NT2/D1 (cell line): ENCODE measurements at regions not wholly inside any gene's neighbourhood (a gene's known extent, or its start where the extent isn't known, plus 50 kb on each side); places are given as distances from the start of the nearest gene placed in this dataset.

Experiments
- SUZ12 ChIP-seq: IDR thresholded peaks from 2 replicates; pipeline ENCODE4 v1.6.1; 2011; ENCODE audit not compliant: insufficient read length, insufficient read depth; ENCODE audit errors: extremely low read depth
- YY1 ChIP-seq: IDR thresholded peaks from 2 replicates; pipeline ENCODE4 v1.6.1; 2011; ENCODE audit not compliant: insufficient read length, insufficient read depth
- ZNF274 ChIP-seq: IDR thresholded peaks from 2 replicates; pipeline ENCODE4 v1.6.1; 2011; ENCODE audit warnings: mild to moderate bottlenecking, low read depth, low read length

DNA sequence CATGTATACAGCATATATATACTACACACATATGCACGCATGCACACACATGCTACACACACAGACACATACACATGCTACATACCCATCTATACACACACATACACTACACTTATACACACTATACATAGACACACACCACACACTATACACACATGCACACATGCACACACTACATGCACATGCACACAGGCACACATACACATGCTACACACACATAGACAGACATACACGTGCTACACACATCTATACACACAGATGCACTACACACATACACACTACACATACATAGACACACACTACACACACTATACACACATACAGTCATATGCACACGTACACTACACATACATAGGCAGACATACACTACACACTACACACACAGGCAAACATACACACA lies 51.2 kb upstream of the PRR20G start:
- TF ChIP-seq SUZ12 (no peak), YY1 (no peak), ZNF274 (no peak)
